Choroid plexus epithelial cell (primary cell): ENCODE measurements at regions not wholly inside any gene's neighbourhood (a gene's known extent, or its start where the extent isn't known, plus 50 kb on each side); places are given as distances from the start of the nearest gene placed in this dataset.

Source experiments
- DNase-seq: peaks from one replicate; pipeline ENCODE4 v3.0.0-alpha.2; 2010; ENCODE audit warnings: low read depth
- H3K4me3 ChIP-seq: 2 replicates; pipeline ENCODE4 v1.5.1; 2011; ENCODE audit warnings: low read depth, mild to moderate bottlenecking, control low read depth, low read length, moderate library complexity
- TF ChIP-seq, protein P1 (sequence below): conservative IDR thresholded peaks from 2 replicates; pipeline ENCODE4 v1.5.1; 2011; ENCODE audit warnings: low read depth, mild to moderate bottlenecking, control low read depth, inconsistent platforms, low read length, moderate library complexity

DNA sequence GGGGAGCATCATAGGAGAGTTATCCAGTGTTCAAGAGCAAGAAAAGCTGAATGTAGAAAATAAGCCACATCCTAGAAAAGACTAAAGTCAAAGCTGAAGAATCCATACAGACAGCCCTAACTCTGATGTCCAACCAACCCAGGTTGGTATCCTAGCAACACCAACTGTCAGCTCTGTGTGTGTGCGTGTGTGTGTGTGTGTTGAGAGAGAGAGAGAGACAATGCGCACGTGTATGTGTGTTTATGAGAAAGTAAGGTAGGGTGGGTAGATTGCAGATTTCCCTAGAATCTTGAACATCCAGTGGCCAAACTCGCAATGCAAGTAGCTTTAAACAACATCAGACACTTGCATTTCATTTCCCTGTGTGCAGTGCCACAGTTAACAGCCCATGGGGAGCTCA, 274.9 kb downstream of the FAM181B start:
- H3K4me3 ChIP-seq: no peak overlapping the region
- no peak for DNase-seq
- TF ChIP-seq, protein P1, sequence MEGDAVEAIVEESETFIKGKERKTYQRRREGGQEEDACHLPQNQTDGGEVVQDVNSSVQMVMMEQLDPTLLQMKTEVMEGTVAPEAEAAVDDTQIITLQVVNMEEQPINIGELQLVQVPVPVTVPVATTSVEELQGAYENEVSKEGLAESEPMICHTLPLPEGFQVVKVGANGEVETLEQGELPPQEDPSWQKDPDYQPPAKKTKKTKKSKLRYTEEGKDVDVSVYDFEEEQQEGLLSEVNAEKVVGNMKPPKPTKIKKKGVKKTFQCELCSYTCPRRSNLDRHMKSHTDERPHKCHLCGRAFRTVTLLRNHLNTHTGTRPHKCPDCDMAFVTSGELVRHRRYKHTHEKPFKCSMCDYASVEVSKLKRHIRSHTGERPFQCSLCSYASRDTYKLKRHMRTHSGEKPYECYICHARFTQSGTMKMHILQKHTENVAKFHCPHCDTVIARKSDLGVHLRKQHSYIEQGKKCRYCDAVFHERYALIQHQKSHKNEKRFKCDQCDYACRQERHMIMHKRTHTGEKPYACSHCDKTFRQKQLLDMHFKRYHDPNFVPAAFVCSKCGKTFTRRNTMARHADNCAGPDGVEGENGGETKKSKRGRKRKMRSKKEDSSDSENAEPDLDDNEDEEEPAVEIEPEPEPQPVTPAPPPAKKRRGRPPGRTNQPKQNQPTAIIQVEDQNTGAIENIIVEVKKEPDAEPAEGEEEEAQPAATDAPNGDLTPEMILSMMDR: no peak

DNA sequence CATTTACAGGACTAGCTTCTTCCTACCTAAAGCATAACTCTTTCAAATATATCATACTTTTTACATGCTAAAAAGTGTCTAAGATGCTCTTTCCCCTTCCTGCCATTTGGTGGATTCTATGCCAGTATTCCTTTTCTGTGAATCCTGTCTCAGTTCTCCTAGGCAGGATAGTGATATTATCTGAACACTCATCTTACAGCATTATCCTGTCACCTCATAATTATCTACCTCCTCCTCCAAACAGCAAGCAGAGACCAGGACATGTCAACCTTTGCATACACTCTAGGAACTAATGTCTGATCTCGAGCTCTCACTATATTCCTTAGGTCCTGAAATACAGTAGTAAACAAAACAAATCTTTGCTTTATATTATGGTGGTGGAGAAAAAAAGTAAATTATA, 275.5 kb downstream of the FAM181B start:
- H3K4me3 ChIP-seq: no peak overlapping the region
- TF ChIP-seq, protein P1: no peak
- no peak for DNase-seq

DNA sequence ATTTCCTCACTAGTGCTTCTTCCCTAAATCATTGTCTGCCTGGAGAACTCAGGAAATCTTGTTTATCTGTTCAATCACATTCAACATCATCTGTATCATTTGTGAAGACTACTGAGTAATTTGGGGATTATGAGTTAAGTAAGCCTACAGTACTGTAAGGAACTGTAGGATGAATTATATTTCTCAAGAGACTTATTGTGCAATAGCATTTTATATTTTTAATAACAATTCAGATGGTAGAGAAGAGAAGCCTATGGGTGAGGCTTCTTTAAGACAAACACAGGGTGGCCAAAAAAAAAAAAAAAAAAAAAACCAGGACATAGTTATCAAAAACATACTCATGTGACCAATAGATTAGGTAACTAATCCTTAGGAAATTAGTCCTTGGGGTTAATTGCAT, 282.7 kb downstream of the FAM181B start:
- no peak overlapping the region for H3K4me3 ChIP-seq
- TF ChIP-seq, protein P1: no peak
- no peak for DNase-seq

DNA sequence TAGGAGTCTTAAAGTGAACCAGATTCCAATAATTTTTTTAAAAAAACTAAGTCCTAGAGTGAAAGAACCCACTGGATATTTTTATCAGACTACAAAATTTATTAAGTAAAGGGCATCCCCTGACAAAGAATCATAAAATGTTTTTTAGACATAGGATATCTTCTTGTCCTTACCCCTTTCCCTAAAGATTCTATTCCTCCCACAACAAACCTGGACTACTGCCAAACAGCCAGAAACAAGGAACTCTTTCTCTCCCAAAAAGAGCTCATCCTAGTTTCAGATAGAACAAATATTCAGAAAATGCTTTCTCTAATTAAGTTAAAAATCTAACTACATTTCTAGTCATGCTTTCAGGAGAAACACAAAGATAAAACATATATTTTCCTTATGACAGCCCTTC, 327.1 kb downstream of the FAM181B start:
- no peak for DNase-seq
- TF ChIP-seq, protein P1: no peak
- no peak overlapping the region for H3K4me3 ChIP-seq

DNA sequence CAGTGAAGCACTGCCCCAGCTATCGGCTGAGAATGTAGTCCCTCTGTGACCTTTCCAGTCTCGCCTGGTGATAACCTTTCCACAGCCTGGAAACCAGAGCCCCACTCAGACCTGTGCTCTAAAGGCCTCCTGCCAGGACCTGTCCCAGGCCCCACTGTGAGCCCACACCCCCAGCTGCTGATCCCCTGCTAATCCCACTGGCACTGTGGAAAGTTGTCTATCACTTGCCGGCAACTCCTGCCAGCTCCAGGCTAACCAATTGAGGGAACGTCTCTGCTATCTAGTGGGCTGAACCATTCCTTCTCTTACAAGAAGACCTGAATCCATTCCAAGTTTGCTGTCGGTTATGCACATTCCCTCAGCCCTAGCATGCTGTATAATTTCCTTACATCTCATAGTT, 328.2 kb downstream of the FAM181B start:
- DNase-seq: no peak
- TF ChIP-seq, protein P1: no peak
- H3K4me3 ChIP-seq: no peak overlapping the region

DNA sequence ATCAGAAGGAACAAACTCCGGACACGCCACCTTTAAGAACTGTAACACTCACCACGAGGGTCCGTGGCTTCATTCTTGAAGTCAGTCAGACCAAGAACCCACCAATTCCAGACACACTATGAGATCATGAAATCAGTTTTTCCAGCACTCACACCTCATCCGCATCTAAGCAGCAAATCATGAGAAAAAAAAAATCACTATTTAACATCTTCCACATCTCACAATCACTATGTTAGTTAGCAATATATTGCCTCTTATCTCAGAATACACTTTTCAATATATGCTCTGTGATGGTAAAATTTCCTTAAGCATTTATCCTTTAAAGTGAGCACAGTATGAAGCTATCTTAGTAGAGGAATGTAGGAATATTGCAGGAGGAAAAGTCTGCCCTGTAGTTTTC, 328.7 kb downstream of the FAM181B start:
- no peak for DNase-seq
- no peak overlapping the region for H3K4me3 ChIP-seq
- TF ChIP-seq, protein P1: no peak

DNA sequence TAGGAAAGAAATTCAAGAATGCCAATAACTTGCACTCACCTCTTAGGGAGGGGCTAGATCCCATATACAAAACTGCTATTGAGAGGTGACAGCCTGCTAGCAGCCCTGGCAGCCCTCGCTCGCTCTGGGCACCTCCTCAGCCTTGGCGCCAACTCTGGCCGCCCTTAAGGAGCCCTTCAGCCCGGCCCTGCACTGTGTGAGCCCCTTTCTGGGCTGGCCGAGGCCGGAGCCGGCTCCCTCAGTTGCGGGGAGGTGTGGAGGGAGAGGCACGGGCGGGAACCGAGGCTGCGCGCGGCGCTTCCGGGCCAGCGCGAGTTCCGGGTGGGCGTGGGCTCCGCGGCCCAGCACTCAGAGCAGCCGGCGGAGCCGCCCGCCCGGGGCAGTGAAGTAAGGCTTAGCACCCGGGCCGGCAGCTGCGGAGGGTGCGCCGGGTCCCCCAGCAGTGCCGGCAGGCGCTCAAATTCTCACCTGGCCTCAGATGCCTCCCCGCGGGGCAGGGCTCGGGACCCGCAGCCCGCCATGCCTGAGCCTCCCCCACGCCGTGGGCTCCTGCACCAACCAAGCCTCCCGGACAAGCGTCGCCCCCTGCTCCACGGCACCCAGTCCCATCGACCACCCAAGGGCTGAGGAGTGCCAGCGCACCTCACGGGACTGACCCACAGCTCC, 329.9 kb downstream of the FAM181B start:
- no peak for DNase-seq
- no peak overlapping the region for H3K4me3 ChIP-seq
- TF ChIP-seq, protein P1: no peak
